Hepatocyte (in vitro differentiated cells): ENCODE measurements at regions not wholly inside any gene's neighbourhood (a gene's known extent, or its start where the extent isn't known, plus 50 kb on each side); places are given as distances from the start of the nearest gene placed in this dataset.

Experiments used
- DNase-seq: peaks from one replicate; pipeline ENCODE4 v3.0.0-alpha.2; 2016; ENCODE audit warnings: low spot score
- H2AFZ ChIP-seq: fragments of 200-600 bp; sonication (generic); 2 replicates; pipeline ENCODE4 v1.6.0; 2016; ENCODE audit warnings: antibody characterized with exemption, mild to moderate bottlenecking
- H3K27ac ChIP-seq: fragments of 200-600 bp; sonication (generic); 2 replicates; pipeline ENCODE4 v1.5.1; 2016; ENCODE audit warnings: mild to moderate bottlenecking
- H3K27me3 ChIP-seq: fragments of 200-600 bp; sonication (generic); 2 replicates; pipeline ENCODE4 v1.6.1; 2016
- H3K36me3 ChIP-seq: fragments of 200-600 bp; sonication (generic); replicated peaks from 2 replicates; pipeline ENCODE4 v1.5.1; 2016; ENCODE audit warnings: low read depth; ENCODE audit not compliant: insufficient read depth
- H3K4me1 ChIP-seq: fragments of 200-600 bp; sonication (generic); 2 replicates; pipeline ENCODE4 v1.5.1; 2016; ENCODE audit warnings: mild to moderate bottlenecking, moderate library complexity; ENCODE audit not compliant: insufficient read depth
- H3K4me2 ChIP-seq: fragments of 200-600 bp; sonication (generic); 2 replicates; pipeline ENCODE4 v1.6.0; 2016
- H3K4me3 ChIP-seq: fragments of 200-600 bp; sonication (generic); 2 replicates; pipeline ENCODE4 v1.5.1; 2016; ENCODE audit warnings: mild to moderate bottlenecking
- H3K79me2 ChIP-seq: fragments of 200-600 bp; sonication (generic); 2 replicates; pipeline ENCODE4 v1.6.0; 2017; ENCODE audit warnings: mild to moderate bottlenecking
- H3K9me2 ChIP-seq: fragments of 200-600 bp; sonication (generic); replicated peaks from 2 replicates; pipeline ENCODE4 v1.6.0; 2017; ENCODE audit warnings: mild to moderate bottlenecking; ENCODE audit not compliant: insufficient read depth
- H3K9me3 ChIP-seq: fragments of 200-600 bp; sonication (generic); 2 replicates; pipeline ENCODE4 v1.5.1; 2016; ENCODE audit warnings: low read depth, mild to moderate bottlenecking
- H4K20me1 ChIP-seq: fragments of 200-600 bp; sonication (generic); 2 replicates; pipeline ENCODE4 v1.6.0; 2016; ENCODE audit warnings: mild to moderate bottlenecking; ENCODE audit not compliant: insufficient read depth, poor library complexity, severe bottlenecking
- EZH2 ChIP-seq: fragments of 200-600 bp; sonication (generic); IDR thresholded peaks from 2 replicates; pipeline ENCODE4 v1.6.1; 2016; ENCODE audit warnings: antibody characterized with exemption, mild to moderate bottlenecking, borderline replicate concordance
- EZH2phosphoT487 ChIP-seq: fragments of 200-600 bp; sonication (generic); IDR thresholded peaks from one replicate; pipeline ENCODE4 v1.6.1; 2018; ENCODE audit warnings: antibody characterized with exemption, mild to moderate bottlenecking, low read depth, moderate library complexity; ENCODE audit not compliant: unreplicated experiment, severe bottlenecking
- WGBS: methylation state at CpG from one replicate; pipeline ENCODE4 v1.1.6; 2016; ENCODE audit warnings: low lambda C conversion rate; ENCODE audit errors: missing lambda C conversion rate; 5-methylcytosine and 5-hydroxymethylcytosine counted together
- TF ChIP-seq, protein P1 (sequence below): fragments of 200-600 bp; sonication (generic); IDR thresholded peaks from 2 replicates; pipeline ENCODE4 v1.5.1; 2016; ENCODE audit warnings: antibody characterized with exemption, mild to moderate bottlenecking; ENCODE audit not compliant: poor library complexity

DNA sequence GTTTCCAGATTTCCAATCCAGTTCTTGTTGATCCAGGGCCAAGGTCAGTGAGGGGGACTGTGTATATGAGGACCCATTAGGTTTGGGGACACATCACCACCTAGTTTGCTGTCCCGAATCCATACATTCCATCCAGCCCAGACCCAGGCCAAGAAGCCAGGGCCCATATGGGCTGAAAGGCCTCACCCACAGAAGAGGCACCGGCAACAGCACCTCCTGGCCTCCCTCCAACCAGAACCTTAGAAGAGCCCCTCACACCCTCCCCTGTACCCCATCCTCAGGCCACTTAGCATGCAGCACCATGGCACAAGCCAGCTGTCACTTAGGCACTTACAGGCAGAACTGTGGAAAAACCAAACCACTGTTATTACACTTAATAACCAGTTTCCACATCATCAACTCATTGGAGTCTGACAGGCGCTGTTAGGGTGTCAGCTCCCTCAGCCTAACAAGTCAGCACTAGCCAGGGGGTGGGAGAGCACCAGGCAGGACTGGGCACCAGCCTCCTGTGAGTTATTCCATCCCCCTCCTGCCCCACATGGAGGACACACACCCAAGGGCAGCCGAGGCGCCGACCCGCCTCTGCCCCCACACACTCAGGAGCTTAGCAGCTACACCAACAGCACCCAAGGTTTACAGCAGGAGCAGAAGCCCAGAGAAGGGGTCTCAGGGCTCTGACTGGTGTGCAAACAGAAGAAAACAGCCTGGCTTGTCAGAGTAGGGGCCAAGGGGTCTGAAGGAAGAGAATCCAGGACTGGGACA lies 132.0 kb downstream of the BUD13 start:
- H3K27ac ChIP-seq = no peak overlapping the region
- WGBS = 87% methylated on average over 7 of the region's 7 CpGs
- no peaks in the 10 kb centered on the region for H3K9me3 ChIP-seq
- no peaks in the 10 kb centered on the region for H3K36me3 ChIP-seq
- H3K79me2 ChIP-seq = no peaks in the 10 kb centered on the region
- no peak for DNase-seq
- peaks cover 4% of the 10 kb centered on the region for H3K27me3 ChIP-seq
- H3K4me3 ChIP-seq = no peak overlapping the region
- no peak for TF ChIP-seq EZH2phosphoT487
- TF ChIP-seq EZH2 = no peak
- TF ChIP-seq, protein P1, sequence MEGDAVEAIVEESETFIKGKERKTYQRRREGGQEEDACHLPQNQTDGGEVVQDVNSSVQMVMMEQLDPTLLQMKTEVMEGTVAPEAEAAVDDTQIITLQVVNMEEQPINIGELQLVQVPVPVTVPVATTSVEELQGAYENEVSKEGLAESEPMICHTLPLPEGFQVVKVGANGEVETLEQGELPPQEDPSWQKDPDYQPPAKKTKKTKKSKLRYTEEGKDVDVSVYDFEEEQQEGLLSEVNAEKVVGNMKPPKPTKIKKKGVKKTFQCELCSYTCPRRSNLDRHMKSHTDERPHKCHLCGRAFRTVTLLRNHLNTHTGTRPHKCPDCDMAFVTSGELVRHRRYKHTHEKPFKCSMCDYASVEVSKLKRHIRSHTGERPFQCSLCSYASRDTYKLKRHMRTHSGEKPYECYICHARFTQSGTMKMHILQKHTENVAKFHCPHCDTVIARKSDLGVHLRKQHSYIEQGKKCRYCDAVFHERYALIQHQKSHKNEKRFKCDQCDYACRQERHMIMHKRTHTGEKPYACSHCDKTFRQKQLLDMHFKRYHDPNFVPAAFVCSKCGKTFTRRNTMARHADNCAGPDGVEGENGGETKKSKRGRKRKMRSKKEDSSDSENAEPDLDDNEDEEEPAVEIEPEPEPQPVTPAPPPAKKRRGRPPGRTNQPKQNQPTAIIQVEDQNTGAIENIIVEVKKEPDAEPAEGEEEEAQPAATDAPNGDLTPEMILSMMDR = no peak
- H2AFZ ChIP-seq = no peak overlapping the region
- no peaks in the 10 kb centered on the region for H3K4me1 ChIP-seq
- no peaks in the 10 kb centered on the region for H3K9me2 ChIP-seq
- H4K20me1 ChIP-seq = no peaks in the 10 kb centered on the region
- no peak overlapping the region for H3K4me2 ChIP-seq

DNA sequence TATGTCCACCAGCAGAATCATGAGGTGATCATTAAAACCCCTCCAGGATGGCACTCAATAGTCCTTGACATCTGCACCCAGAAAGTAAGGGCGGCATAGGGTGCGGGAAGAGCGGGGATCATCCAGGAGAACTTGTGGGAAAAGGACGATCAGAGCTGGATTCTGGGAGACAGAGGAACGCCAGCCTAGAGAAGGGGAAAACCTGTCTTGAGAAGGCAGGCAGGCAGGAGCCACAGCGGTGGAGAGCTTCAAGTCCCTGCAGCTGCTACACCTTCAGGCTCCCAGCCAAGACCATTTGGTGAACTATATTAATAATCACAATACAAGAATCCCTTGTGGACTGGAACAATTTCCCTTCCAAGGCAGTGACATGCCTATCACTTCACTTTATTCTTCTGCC lies 134.3 kb downstream of the BUD13 start:
- no peak for DNase-seq
- H3K9me3 ChIP-seq = no peaks in the 10 kb centered on the region
- H3K4me3 ChIP-seq = no peak overlapping the region
- peaks cover 4% of the 10 kb centered on the region for H3K27me3 ChIP-seq
- no peaks in the 10 kb centered on the region for H4K20me1 ChIP-seq
- H3K4me1 ChIP-seq = no peaks in the 10 kb centered on the region
- H3K9me2 ChIP-seq = no peaks in the 10 kb centered on the region
- no peak overlapping the region for H2AFZ ChIP-seq
- H3K79me2 ChIP-seq = no peaks in the 10 kb centered on the region
- H3K36me3 ChIP-seq = no peaks in the 10 kb centered on the region
- H3K27ac ChIP-seq = no peak overlapping the region
- TF ChIP-seq, protein P1 = no peak
- TF ChIP-seq EZH2phosphoT487 (no peak), EZH2 (no peak)
- whole genome bisulfite sequencing = 88% methylated on average over 6 of the region's 6 CpGs
- H3K4me2 ChIP-seq = no peak overlapping the region

DNA sequence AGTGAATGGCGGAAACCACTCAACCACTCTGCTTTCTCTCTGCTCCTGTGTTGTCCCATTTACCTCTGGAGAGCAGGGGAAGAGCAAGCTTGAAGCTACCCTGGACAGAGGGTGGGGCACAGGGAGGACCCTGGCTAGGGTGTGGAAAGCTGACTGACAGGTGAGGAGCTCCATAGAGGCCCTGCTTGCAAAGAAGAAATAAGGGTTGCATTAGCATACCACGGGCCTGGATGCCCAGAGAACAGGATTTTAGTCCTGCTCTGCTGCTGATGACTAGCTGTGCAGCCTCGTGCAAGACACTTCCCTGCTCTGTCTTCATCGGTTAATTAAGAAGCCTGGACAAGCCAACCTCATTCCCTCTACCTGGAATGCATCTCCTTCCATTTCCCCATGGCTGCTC lies 135.0 kb downstream of the BUD13 start:
- Histone ChIP-seq H4K20me1 (no peaks in the 10 kb centered on the region), H3K9me2 (no peaks in the 10 kb centered on the region), H3K9me3 (no peaks in the 10 kb centered on the region), H3K4me2 (no peak overlapping the region), H3K36me3 (no peaks in the 10 kb centered on the region), H3K27me3 (peaks cover 4% of the 10 kb centered on the region), H3K79me2 (no peaks in the 10 kb centered on the region), H3K27ac (no peak overlapping the region), H3K4me3 (no peak overlapping the region), H3K4me1 (no peaks in the 10 kb centered on the region), H2AFZ (no peak overlapping the region)
- no peak for DNase-seq
- TF ChIP-seq EZH2phosphoT487 (no peak), EZH2 (no peak)
- TF ChIP-seq, protein P1 = no peak
- 73% methylated on average over 4 of the region's 4 CpGs for WGBS
